A673 (cell line): ENCODE measurements at regions not wholly inside any gene's neighbourhood (a gene's known extent, or its start where the extent isn't known, plus 50 kb on each side); places are given as distances from the start of the nearest gene placed in this dataset.

Experiments used
- BruUV-seq: library from RNA; stranded (reverse); fragments of 400-500 nt; replicated peaks from 2 replicates; lab custom pipeline; 2021; lab: Mats Ljungman, UMichigan
- CTCF ChIA-PET: fragments of 300-600 bp; sonication (Branson Sonifier 250); formaldehyde crosslinking; loops from one replicate; lab custom pipeline; 2022; ENCODE audit warnings: antibody characterized with exemption; lab: Charles Lee
- POLR2A ChIA-PET: fragments of 300-600 bp; sonication (Branson Sonifier 250); formaldehyde crosslinking; loops from one replicate; lab custom pipeline; 2022; ENCODE audit warnings: antibody characterized with exemption; ENCODE audit not compliant: low non-redundant PET; lab: Charles Lee
- DNase-seq: peaks from one replicate; pipeline ENCODE4 v3.0.0-alpha.2; 2015; ENCODE audit warnings: low spot score
- H3K27ac ChIP-seq: fragments of 200-600 bp; sonication (generic); 2 replicates; pipeline ENCODE4 v1.5.1; 2016; ENCODE audit warnings: mixed run types, low read depth, mild to moderate bottlenecking, mixed read lengths, antibody characterized with exemption, low read length; ENCODE audit not compliant: poor library complexity, severe bottlenecking
- H3K27me3 ChIP-seq: fragments of 200-600 bp; sonication (generic); replicated peaks from 2 replicates; pipeline ENCODE4 v1.6.1; 2017; ENCODE audit warnings: mixed run types, low read depth, mild to moderate bottlenecking, mixed read lengths, antibody characterized with exemption, low read length; ENCODE audit not compliant: insufficient read depth, poor library complexity
- H3K36me3 ChIP-seq: fragments of 200-600 bp; sonication (generic); 2 replicates; pipeline ENCODE4 v1.6.1; 2016; ENCODE audit warnings: mixed run types, mild to moderate bottlenecking, mixed read lengths, antibody characterized with exemption, low read length; ENCODE audit not compliant: insufficient read depth, poor library complexity, severe bottlenecking
- H3K4me1 ChIP-seq: fragments of 200-600 bp; sonication (generic); 2 replicates; pipeline ENCODE4 v1.6.1; 2017; ENCODE audit warnings: mixed run types, mild to moderate bottlenecking, mixed read lengths, antibody characterized with exemption, low read length; ENCODE audit not compliant: insufficient read depth, poor library complexity, severe bottlenecking
- H3K4me3 ChIP-seq: fragments of 200-600 bp; sonication (generic); 2 replicates; pipeline ENCODE4 v1.5.1; 2016; ENCODE audit warnings: low read depth, mixed run types, mild to moderate bottlenecking, mixed read lengths, low read length; ENCODE audit not compliant: poor library complexity, severe bottlenecking
- H3K9me3 ChIP-seq: fragments of 200-600 bp; sonication (generic); 2 replicates; pipeline ENCODE4 v1.6.1; 2016; ENCODE audit warnings: mixed run types, low read depth, mild to moderate bottlenecking, mixed read lengths, antibody characterized with exemption, low read length; ENCODE audit not compliant: poor library complexity, severe bottlenecking
- CTCF ChIP-seq: fragments of 300-800, 200-600 bp; sonication (generic); conservative IDR thresholded peaks from 2 replicates; pipeline ENCODE4 v1.5.1; 2017; ENCODE audit warnings: low read depth, mild to moderate bottlenecking, antibody characterized with exemption, low read length, moderate library complexity, mixed read lengths
- EZH2 ChIP-seq: fragments of 200-600 bp; sonication (generic); IDR thresholded peaks from 2 replicates; pipeline ENCODE4 v1.6.1; 2017; ENCODE audit warnings: borderline replicate concordance, low read depth, mild to moderate bottlenecking, mixed read lengths, antibody characterized with exemption, low read length; ENCODE audit not compliant: poor library complexity, severe bottlenecking
- intact Hi-C: fragments of 100-400 bp; cut with micrococcal nuclease; formaldehyde crosslinking; loops from one replicate; pipeline ENCODE4 v1.10.0; 2022; ENCODE audit not compliant: unreplicated experiment

DNA sequence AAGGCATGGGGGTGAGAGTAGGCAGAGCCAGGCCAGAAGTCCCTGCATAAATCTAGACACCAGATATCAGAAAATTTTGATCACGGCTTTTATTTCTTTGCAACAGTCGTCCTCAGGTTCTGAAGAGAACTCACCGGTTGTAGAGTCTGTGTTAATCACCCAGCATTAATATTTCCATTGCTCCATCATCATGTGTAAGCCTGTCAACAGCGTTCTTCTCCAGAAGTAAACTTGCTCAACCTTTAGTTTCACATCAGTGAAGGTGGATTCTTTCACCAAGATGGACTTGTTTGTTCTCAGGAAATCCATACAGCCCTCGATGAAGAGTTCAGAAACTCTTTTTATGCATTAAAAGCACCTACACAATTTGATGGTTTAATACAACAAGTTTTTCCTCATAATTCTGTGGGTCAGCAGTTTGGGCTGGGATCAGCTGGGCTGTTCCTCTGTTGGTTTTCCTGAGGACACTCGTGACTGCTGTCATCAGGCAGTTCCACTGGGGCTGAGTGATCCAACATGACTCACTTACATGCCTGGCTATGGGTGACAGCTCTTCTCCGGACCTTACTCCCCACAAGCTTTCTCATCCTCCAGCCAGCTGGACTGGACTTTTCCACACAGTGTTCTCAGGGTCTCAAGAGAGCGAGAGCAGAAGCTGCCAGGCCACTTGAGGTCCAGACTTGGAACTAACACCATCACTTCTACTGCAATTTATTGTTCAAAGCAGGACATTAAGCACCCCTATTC, 303.4 kb downstream of the ZNF621 start:
- H3K4me3 ChIP-seq, result no peak overlapping the region
- no peaks in the 10 kb centered on the region for H3K36me3 ChIP-seq
- intact Hi-C loops, result no loop called here
- H3K27ac ChIP-seq, result no peak overlapping the region
- TF ChIP-seq CTCF (no peak), EZH2 (no peak)
- H3K9me3 ChIP-seq, result no peaks in the 10 kb centered on the region
- ChIA-PET CTCF (no interaction called here), POLR2A (no interaction called here)
- DNase-seq, result no peak
- no peaks in the 10 kb centered on the region for H3K4me1 ChIP-seq
- no TSS peak for BruUV-seq
- H3K27me3 ChIP-seq, result no peaks in the 10 kb centered on the region

GRCh38 chr3:40828741-40829415, 304.1 kb downstream of the ZNF621 start:
- DNase-seq, result no peak
- H3K4me3 ChIP-seq, result no peak overlapping the region
- no peak overlapping the region for H3K27ac ChIP-seq
- POLR2A ChIA-PET, result no interaction called here
- no peak for TF ChIP-seq EZH2
- no peak for TF ChIP-seq CTCF
- CTCF ChIA-PET, result no interaction called here
- no peaks in the 10 kb centered on the region for H3K4me1 ChIP-seq
- intact Hi-C loops, result no loop called here
- H3K36me3 ChIP-seq, result no peaks in the 10 kb centered on the region
- no peaks in the 10 kb centered on the region for H3K9me3 ChIP-seq
- H3K27me3 ChIP-seq, result no peaks in the 10 kb centered on the region
- BruUV-seq, result no TSS peak

DNA sequence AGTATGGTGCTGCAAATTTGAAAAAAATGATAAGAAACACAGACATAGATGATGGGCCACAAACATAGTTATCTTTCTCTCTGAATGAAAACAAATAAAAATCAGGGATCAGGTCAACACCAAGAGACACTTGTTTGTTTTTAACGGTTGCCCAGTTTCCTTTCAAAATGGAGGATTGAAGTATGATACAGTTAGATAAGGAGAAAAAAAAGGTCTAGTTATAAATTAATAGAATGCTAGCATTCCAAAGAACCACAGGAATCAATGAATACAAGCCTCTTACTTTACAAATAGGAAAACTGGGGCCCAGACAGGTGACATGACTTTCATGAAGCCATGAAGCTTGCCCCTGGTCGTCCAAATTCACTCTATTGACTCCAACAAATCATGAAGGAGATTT, 305.1 kb downstream of the ZNF621 start:
- H3K27ac ChIP-seq, result no peak overlapping the region
- no peaks in the 10 kb centered on the region for H3K4me1 ChIP-seq
- no peak overlapping the region for H3K4me3 ChIP-seq
- no peaks in the 10 kb centered on the region for H3K27me3 ChIP-seq
- intact Hi-C loops, result no loop called here
- DNase-seq, result no peak
- BruUV-seq, result no TSS peak
- ChIA-PET CTCF (no interaction called here), POLR2A (no interaction called here)
- no peaks in the 10 kb centered on the region for H3K36me3 ChIP-seq
- TF ChIP-seq EZH2 (no peak), CTCF (no peak)
- no peaks in the 10 kb centered on the region for H3K9me3 ChIP-seq
